Left kidney (tissue), 1 donor: ENCODE measurements at regions not wholly inside any gene's neighbourhood (a gene's known extent, or its start where the extent isn't known, plus 50 kb on each side); places are given as distances from the start of the nearest gene placed in this dataset.

Source experiments
- DNase-seq: peaks from one replicate; pipeline ENCODE4 v3.0.0-alpha.2; 2013

GRCh38 chr5:159758189-159758588, 158.1 kb upstream of the ADRA1B start:
- no peak for DNase-seq

GRCh38 chr5:159759791-159760290, 156.4 kb upstream of the ADRA1B start:
- no peak for DNase-seq

- DNase-seq: no peak
These were observed 153.4 kb upstream of the ADRA1B start for GRCh38 chr5:159762921-159763320.

- DNase-seq: no peak
These were observed 152.7 kb upstream of the ADRA1B start for GRCh38 chr5:159763562-159763961.

GRCh38 chr5:159764283-159765134, 151.8 kb upstream of the ADRA1B start:
- no peak for DNase-seq

GRCh38 chr5:159765135-159765433, 151.2 kb upstream of the ADRA1B start:
- DNase-seq: no peak

GRCh38 chr5:159765760-159766517, 150.3 kb upstream of the ADRA1B start:
- DNase-seq: no peak

- no peak for DNase-seq
These were observed 148.0 kb upstream of the ADRA1B start for GRCh38 chr5:159768243-159768642.

- DNase-seq: no peak
These were observed 143.6 kb upstream of the ADRA1B start for GRCh38 chr5:159772698-159773061.

- peak; percentile 66 for DNase-seq
These were observed 143.0 kb upstream of the ADRA1B start for GRCh38 chr5:159773062-159773924.

GRCh38 chr5:159774476-159775031, 141.7 kb upstream of the ADRA1B start:
- no peak for DNase-seq

GRCh38 chr5:159775890-159776289, 140.4 kb upstream of the ADRA1B start:
- DNase-seq: no peak

GRCh38 chr5:159777049-159777660, 139.1 kb upstream of the ADRA1B start:
- DNase-seq: no peak

GRCh38 chr5:159779481-159779880, 136.8 kb upstream of the ADRA1B start:
- DNase-seq: no peak

GRCh38 chr5:159780246-159780645, 136.0 kb upstream of the ADRA1B start:
- no peak for DNase-seq

GRCh38 chr5:159781626-159782157, 134.6 kb upstream of the ADRA1B start:
- no peak for DNase-seq

GRCh38 chr5:159782197-159782994, 133.9 kb upstream of the ADRA1B start:
- no peak for DNase-seq

GRCh38 chr5:159782995-159783300, 133.3 kb upstream of the ADRA1B start:
- DNase-seq: no peak

- no peak for DNase-seq
These were observed 132.5 kb upstream of the ADRA1B start for GRCh38 chr5:159783726-159784247.

- no peak for DNase-seq
These were observed 131.3 kb upstream of the ADRA1B start for GRCh38 chr5:159784993-159785392.

GRCh38 chr5:159785656-159786055, 130.6 kb upstream of the ADRA1B start:
- DNase-seq: no peak
